H1 (cell line): ENCODE measurements at regions not wholly inside any gene's neighbourhood (a gene's known extent, or its start where the extent isn't known, plus 50 kb on each side); places are given as distances from the start of the nearest gene placed in this dataset.

Source experiments
- CTCF ChIA-PET: fragments of 300-600 bp; sonication (Branson Sonifier 250); formaldehyde crosslinking; loops from one replicate; lab custom pipeline; 2021; ENCODE audit not compliant: partially characterized antibody; lab: Charles Lee
- POLR2A ChIA-PET: fragments of 300-600 bp; sonication (Branson Sonifier 250); formaldehyde crosslinking; loops from one replicate; lab custom pipeline; 2021; ENCODE audit warnings: inconsistent platforms; ENCODE audit not compliant: partially characterized antibody; lab: Charles Lee
- DNase-seq, 2 experiments: peaks; one replicate each; pipeline versions ENCODE4 v3.0.0 to v3.0.0-alpha.2; 2010 to 2022; ENCODE audit warnings: low spot score in 2 of 2, low read depth in 1 of 2, mixed read lengths in 1 of 2
- FAIRE-seq: peaks from 2 replicates; lab custom pipeline; 2011; peaks lifted over from hg19 to GRCh38; lab: Jason Lieb, UNC
- H2AFZ ChIP-seq: 2 replicates; pipeline ENCODE4 v1.8.1; 2012; ENCODE audit warnings: low read length, inconsistent platforms
- H2AK5ac ChIP-seq: 2 replicates; pipeline ENCODE4 v1.6.1; 2013; ENCODE audit warnings: low read depth, low read length
- H2BK120ac ChIP-seq: replicated peaks from 2 replicates; pipeline ENCODE3; 2013; ENCODE audit warnings: low read depth, low read length, inconsistent platforms
- H2BK12ac ChIP-seq: 2 replicates; pipeline ENCODE4 v1.6.1; 2013; ENCODE audit warnings: low read depth, low read length
- H2BK15ac ChIP-seq: 2 replicates; pipeline ENCODE4 v1.6.1; 2013; ENCODE audit warnings: low read length
- H2BK20ac ChIP-seq: 2 replicates; pipeline ENCODE4 v1.6.1; 2013; ENCODE audit warnings: low read length
- H2BK5ac ChIP-seq: 2 replicates; pipeline ENCODE4 v1.6.1; 2013; ENCODE audit warnings: low read depth, low read length
- H3K14ac ChIP-seq: 2 replicates; pipeline ENCODE4 v1.6.1; 2013; ENCODE audit warnings: inconsistent platforms; ENCODE audit not compliant: insufficient read length
- H3K18ac ChIP-seq: 2 replicates; pipeline ENCODE4 v1.6.1; 2013; ENCODE audit warnings: low read length; ENCODE audit errors: extremely low read depth
- H3K23ac ChIP-seq: 2 replicates; pipeline ENCODE4 v1.6.1; 2013; ENCODE audit warnings: inconsistent platforms; ENCODE audit not compliant: insufficient read length
- H3K23me2 ChIP-seq: 2 replicates; pipeline ENCODE4 v1.6.1; 2013; ENCODE audit warnings: low read depth, low read length
- H3K27ac ChIP-seq: 2 replicates; pipeline ENCODE4 v1.6.1; 2011; ENCODE audit warnings: low read depth, low read length, inconsistent platforms
- H3K27me3 ChIP-seq, 4 experiments: replicated peaks in 1 of 4; 1 replicate in 1 of 4; 2 replicates in 3 of 4; pipeline versions ENCODE4 v1.6.1 to v1.8.1; 2011 to 2013; ENCODE audit warnings: low read length in 3 of 4, mild to moderate bottlenecking in 3 of 4, inconsistent platforms in 2 of 4, mixed read lengths in 2 of 4, moderate library complexity in 1 of 4; ENCODE audit not compliant: control insufficient read depth in 3 of 4, insufficient read depth in 3 of 4; ENCODE audit errors: extremely low read depth in 1 of 4
- H3K36me3 ChIP-seq, 4 experiments: 2 replicates each; pipeline versions ENCODE4 v1.6.1 to v1.8.1; 2011 to 2013; ENCODE audit warnings: mild to moderate bottlenecking in 4 of 4, low read length in 3 of 4, moderate library complexity in 2 of 4, control low read depth in 1 of 4, inconsistent platforms in 1 of 4; ENCODE audit not compliant: insufficient read depth in 4 of 4, control insufficient read depth in 2 of 4
- H3K4ac ChIP-seq: replicated peaks from 2 replicates; pipeline ENCODE3; 2013; ENCODE audit warnings: low read length, low read depth, mixed read lengths, inconsistent platforms; ENCODE audit not compliant: insufficient read length
- H3K4me1 ChIP-seq, 4 experiments: replicated peaks in 1 of 4; 1 replicate in 1 of 4; 2 replicates in 3 of 4; pipeline versions ENCODE4 v1.6.1 to v1.8.1; 2011 to 2013; ENCODE audit warnings: low read length in 3 of 4, inconsistent platforms in 2 of 4, mixed read lengths in 1 of 4; ENCODE audit not compliant: insufficient read depth in 4 of 4, control insufficient read depth in 3 of 4
- H3K4me2 ChIP-seq, 2 experiments: 2 replicates each; pipeline versions ENCODE4 v1.6.1 to v1.8.1; 2011 to 2013; ENCODE audit warnings: low read depth in 2 of 2, low read length in 2 of 2, control low read depth in 1 of 2, inconsistent platforms in 1 of 2, mild to moderate bottlenecking in 1 of 2; ENCODE audit not compliant: insufficient read depth in 1 of 2
- H3K4me3 ChIP-seq, 4 experiments: fragments of 200-600, 300-600 bp in 1 of 4; sonication (generic), shearing (Covaris generic), sonication (Bioruptor Twin) in 1 of 4; 2 replicates each; pipeline versions ENCODE4 v1.5.1 to v1.8.1; 2011 to 2016; ENCODE audit warnings: low read length in 4 of 4, low read depth in 3 of 4, control low read depth in 2 of 4, inconsistent platforms in 2 of 4, mild to moderate bottlenecking in 2 of 4, mixed read lengths in 1 of 4, moderate library complexity in 1 of 4; ENCODE audit not compliant: insufficient read depth in 2 of 4; ENCODE audit errors: extremely low read depth in 1 of 4
- H3K56ac ChIP-seq: replicated peaks from 2 replicates; pipeline ENCODE3; 2013; ENCODE audit warnings: low read depth, mild to moderate bottlenecking, mixed read lengths, low read length, inconsistent platforms; ENCODE audit not compliant: insufficient read length
- H3K79me1 ChIP-seq: 2 replicates; pipeline ENCODE4 v1.6.1; 2013; ENCODE audit warnings: low read depth, low read length, control low read depth
- H3K79me2 ChIP-seq, 2 experiments: 2 replicates each; pipeline versions ENCODE4 v1.6.1 to v1.8.1; 2012 to 2013; ENCODE audit warnings: low read length in 2 of 2, mild to moderate bottlenecking in 2 of 2, inconsistent platforms in 1 of 2; ENCODE audit not compliant: insufficient read depth in 2 of 2, control insufficient read depth in 1 of 2
- H3K9ac ChIP-seq, 4 experiments: replicated peaks in 1 of 4; 1 replicate in 1 of 4; 2 replicates in 3 of 4; pipeline versions ENCODE4 v1.6.1 to v1.8.1; 2011 to 2013; ENCODE audit warnings: low read depth in 3 of 4, low read length in 3 of 4, control low read depth in 2 of 4, mild to moderate bottlenecking in 2 of 4, moderate library complexity in 2 of 4, inconsistent platforms in 1 of 4; ENCODE audit errors: extremely low read depth in 1 of 4
- H3K9me3 ChIP-seq, 2 experiments: 2 replicates each; pipeline versions ENCODE4 v1.6.1 to v1.8.1; 2012 to 2013; ENCODE audit warnings: mild to moderate bottlenecking in 2 of 2, moderate library complexity in 2 of 2, control low read depth in 1 of 2, inconsistent platforms in 1 of 2, low read depth in 1 of 2, low read length in 1 of 2, mixed read lengths in 1 of 2; ENCODE audit not compliant: insufficient read depth in 2 of 2
- H4K20me1 ChIP-seq, 2 experiments: replicated peaks in 1 of 2; 2 replicates each; pipeline versions ENCODE3 to v1.8.1; 2011 to 2013; ENCODE audit warnings: inconsistent platforms in 2 of 2, low read length in 2 of 2, mild to moderate bottlenecking in 1 of 2; ENCODE audit not compliant: insufficient read depth in 2 of 2, control insufficient read depth in 1 of 2
- H4K5ac ChIP-seq: 2 replicates; pipeline ENCODE4 v1.6.1; 2013; ENCODE audit warnings: low read length, low read depth, mixed read lengths, inconsistent platforms; ENCODE audit not compliant: insufficient read length
- H4K8ac ChIP-seq: 2 replicates; pipeline ENCODE4 v1.8.0; 2013; ENCODE audit warnings: mild to moderate bottlenecking, moderate library complexity, low read length, inconsistent platforms; ENCODE audit not compliant: insufficient read depth; ENCODE audit errors: extremely low read depth
- H4K91ac ChIP-seq: replicated peaks from 2 replicates; pipeline ENCODE3; 2013; ENCODE audit warnings: low read length, mixed read lengths, inconsistent platforms; ENCODE audit not compliant: insufficient read length
- BACH1 ChIP-seq: IDR thresholded peaks from 2 replicates; pipeline ENCODE4 v1.6.1; 2012; ENCODE audit warnings: low read length, improper control_type of control experiment
- CREB1 ChIP-seq: IDR thresholded peaks from 2 replicates; pipeline ENCODE4 v1.6.1; 2012; ENCODE audit warnings: inconsistent platforms
- CTBP2 ChIP-seq: IDR thresholded peaks from 2 replicates; pipeline ENCODE4 v1.7.0; 2011; ENCODE audit warnings: borderline replicate concordance, mild to moderate bottlenecking, moderate library complexity, mixed read lengths, low read length; ENCODE audit not compliant: insufficient read depth, insufficient read length
- EGR1 ChIP-seq: IDR thresholded peaks from 2 replicates; pipeline ENCODE4 v1.6.1; 2011; ENCODE audit warnings: low read depth, low read length, borderline replicate concordance
- EZH2 ChIP-seq: fragments of 200-600 bp; sonication (generic); IDR thresholded peaks from 2 replicates; pipeline ENCODE4 v1.7.1; 2012; ENCODE audit warnings: low read depth, mild to moderate bottlenecking, moderate library complexity, low read length, inconsistent platforms; ENCODE audit not compliant: severe bottlenecking
- JUN ChIP-seq: IDR thresholded peaks from 2 replicates; pipeline ENCODE4 v1.6.1; 2011; ENCODE audit warnings: low read depth, mild to moderate bottlenecking, improper control_type of control experiment, low read length
- NANOG ChIP-seq: IDR thresholded peaks from 2 replicates; pipeline ENCODE4 v1.6.1; 2011; ENCODE audit warnings: low read length, low read depth, mild to moderate bottlenecking, inconsistent platforms; ENCODE audit not compliant: insufficient read depth, poor library complexity, severe bottlenecking
- PHF8 ChIP-seq: fragments of 200-600 bp; sonication (generic); conservative IDR thresholded peaks from 2 replicates; pipeline ENCODE4 v1.7.1; 2012; ENCODE audit warnings: low read depth, mild to moderate bottlenecking, inconsistent platforms, low read length, moderate library complexity
- POLR2A ChIP-seq, 2 experiments: IDR thresholded peaks; 1 replicate in 1 of 2; 2 replicates in 1 of 2; pipeline ENCODE4 v1.6.1; 2011; ENCODE audit warnings: low read depth in 2 of 2, low read length in 2 of 2, mild to moderate bottlenecking in 2 of 2; ENCODE audit errors: control extremely low read depth in 1 of 2
- SAP30 ChIP-seq: fragments of 300-600 bp; sonication (generic); IDR thresholded peaks from 2 replicates; pipeline ENCODE4 v1.7.1; 2012; ENCODE audit warnings: low read length, moderate library complexity, mild to moderate bottlenecking, inconsistent platforms; ENCODE audit not compliant: insufficient read depth, insufficient replicate concordance
- SP4 ChIP-seq: IDR thresholded peaks from 2 replicates; pipeline ENCODE4 v1.6.1; 2012; ENCODE audit warnings: low read length, inconsistent platforms
- SRF ChIP-seq: IDR thresholded peaks from 2 replicates; pipeline ENCODE4 v1.6.1; 2011; ENCODE audit warnings: mild to moderate bottlenecking, low read depth, low read length, moderate library complexity
- SUZ12 ChIP-seq: fragments of 200-600 bp; sonication (generic); IDR thresholded peaks from 2 replicates; pipeline ENCODE4 v1.6.1; 2012; ENCODE audit warnings: mild to moderate bottlenecking, inconsistent platforms, low read length, moderate library complexity, mixed read lengths
- TEAD4 ChIP-seq: IDR thresholded peaks from 2 replicates; pipeline ENCODE4 v1.6.1; 2012; ENCODE audit warnings: low read depth, low read length, inconsistent platforms, mixed read lengths
- WGBS, 2 experiments: shearing (Covaris generic) in 1 of 2; methylation state at CpG; one replicate each; pipeline versions ENCODE4 v1.1.6 to v1.1.7; 2013 to 2015; ENCODE audit warnings: low lambda C conversion rate in 2 of 2, mixed read lengths in 2 of 2, inconsistent platforms in 1 of 2, low coverage in 1 of 2, missing lambda C conversion rate in 1 of 2; ENCODE audit not compliant: insufficient replicate concordance in 2 of 2, insufficient coverage in 1 of 2, insufficient read length in 1 of 2; ENCODE audit errors: extremely low coverage in 1 of 2, missing lambda C conversion rate in 1 of 2; 5-methylcytosine and 5-hydroxymethylcytosine counted together
- TF ChIP-seq, protein P1 (sequence below): IDR thresholded peaks from 2 replicates; pipeline ENCODE4 v1.6.1; 2011; ENCODE audit warnings: low read depth, mild to moderate bottlenecking, low read length; ENCODE audit not compliant: insufficient read depth

DNA sequence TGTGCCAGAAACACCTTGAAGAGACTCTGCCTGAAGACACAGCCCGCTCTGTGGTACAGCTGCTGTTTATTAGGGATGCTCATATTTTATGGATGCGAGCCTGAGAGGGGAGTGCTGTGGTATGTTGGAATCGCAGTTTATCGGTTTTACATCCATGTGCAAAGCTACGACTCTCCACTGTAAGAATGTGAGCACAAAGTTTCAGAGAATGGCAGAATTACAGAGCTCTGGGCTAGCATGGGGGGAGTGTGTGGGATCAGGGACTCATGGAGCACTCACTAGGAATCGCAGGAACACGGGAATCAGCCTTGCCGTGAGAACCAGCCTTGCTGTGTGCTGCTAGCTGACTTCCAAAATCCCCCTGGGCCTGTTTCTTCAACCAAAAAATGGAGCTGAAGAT is 199.9 kb downstream of the RNF144A start:
- no peak overlapping the region for H3K27ac ChIP-seq
- H4K20me1 ChIP-seq: no peaks in the 10 kb centered on the region
- H3K23ac ChIP-seq: no peak overlapping the region
- no peaks in the 10 kb centered on the region for H3K27me3 ChIP-seq
- no peak overlapping the region for H3K4me3 ChIP-seq
- H2BK120ac ChIP-seq: no peak overlapping the region
- DNase-seq: no peak
- CTCF ChIA-PET: interaction anchor here (0.6 to 6.2 kb wide), 7 partner anchors 20 to 1161 kb away, joined by 3 to 40 read pairs (median 3); no protein-coding TSS in a partner anchor
- H3K14ac ChIP-seq: no peak overlapping the region
- no peaks in the 10 kb centered on the region for H3K36me3 ChIP-seq
- H3K56ac ChIP-seq: no peak overlapping the region
- TF ChIP-seq BACH1: no peak
- TF ChIP-seq SRF: no peak
- TF ChIP-seq, protein P1, sequence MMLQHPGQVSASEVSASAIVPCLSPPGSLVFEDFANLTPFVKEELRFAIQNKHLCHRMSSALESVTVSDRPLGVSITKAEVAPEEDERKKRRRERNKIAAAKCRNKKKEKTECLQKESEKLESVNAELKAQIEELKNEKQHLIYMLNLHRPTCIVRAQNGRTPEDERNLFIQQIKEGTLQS: no peak
- no peak for TF ChIP-seq POLR2A (IDR thresholded peaks at IDR 0.05; ENCODE audit: control extremely low read depth in 1 of 2, low read depth in 2 of 2, low read length in 2 of 2)
- no peak for TF ChIP-seq TEAD4
- no peak for TF ChIP-seq NANOG
- TF ChIP-seq JUN: no peak
- no peak for TF ChIP-seq SP4
- no peak for TF ChIP-seq SAP30
- no peak for TF ChIP-seq EGR1
- TF ChIP-seq SUZ12: no peak
- TF ChIP-seq EZH2: no peak
- TF ChIP-seq CREB1: no peak
- TF ChIP-seq PHF8: no peak
- TF ChIP-seq CTBP2: no peak
- TF ChIP-seq, all 59 proteins: peak for 0
- no peak overlapping the region for H3K4ac ChIP-seq
- no peaks in the 10 kb centered on the region; a peak in 2 of 7 replicates for H3K4me1 ChIP-seq
- no peak overlapping the region for H3K4me2 ChIP-seq
- no peak overlapping the region for H4K5ac ChIP-seq
- no peaks in the 10 kb centered on the region for H3K79me1 ChIP-seq
- 95% methylated on average over 8 of the region's 8 CpGs; no CpG with 5 or more reads in 1 of the 2 experiments for WGBS, 2 experiments
- H3K9me3 ChIP-seq: peaks cover 2 to 3% of the 10 kb centered on the region in 2 experiments; a peak in 1 of 4 replicates
- H4K8ac ChIP-seq: no peak overlapping the region
- no peak for FAIRE-seq
- no peak overlapping the region for H2AK5ac ChIP-seq
- H3K79me2 ChIP-seq: no peaks in the 10 kb centered on the region
- POLR2A ChIA-PET: no interaction called here
- no peak overlapping the region for H2BK15ac ChIP-seq
- no peak overlapping the region for H4K91ac ChIP-seq
- no peak overlapping the region for H3K18ac ChIP-seq
- no peak overlapping the region for H2BK5ac ChIP-seq
- H2BK12ac ChIP-seq: no peak overlapping the region
- no peak overlapping the region for H3K9ac ChIP-seq
- H2AFZ ChIP-seq: no peak overlapping the region
- H3K23me2 ChIP-seq: no peaks in the 10 kb centered on the region
- no peak overlapping the region; the same call in 1 of the 2 replicates for H2BK20ac ChIP-seq
